Stimulated activated CD4-positive, alpha-beta T cell treated with anti-CD3 and anti-CD28 coated beads, Interleukin-1b, Interleukin-23, amount 100 ng/mL, for 24 hours (primary cell): ENCODE measurements at regions not wholly inside any gene's neighbourhood (a gene's known extent, or its start where the extent isn't known, plus 50 kb on each side); places are given as distances from the start of the nearest gene placed in this dataset.

Experiments used
- DNase-seq, 4 experiments: peaks; one replicate each; pipeline ENCODE4 v3.0.0-alpha.2; 2020; ENCODE audit warnings: low read depth in 4 of 4, low spot score in 1 of 4

DNA sequence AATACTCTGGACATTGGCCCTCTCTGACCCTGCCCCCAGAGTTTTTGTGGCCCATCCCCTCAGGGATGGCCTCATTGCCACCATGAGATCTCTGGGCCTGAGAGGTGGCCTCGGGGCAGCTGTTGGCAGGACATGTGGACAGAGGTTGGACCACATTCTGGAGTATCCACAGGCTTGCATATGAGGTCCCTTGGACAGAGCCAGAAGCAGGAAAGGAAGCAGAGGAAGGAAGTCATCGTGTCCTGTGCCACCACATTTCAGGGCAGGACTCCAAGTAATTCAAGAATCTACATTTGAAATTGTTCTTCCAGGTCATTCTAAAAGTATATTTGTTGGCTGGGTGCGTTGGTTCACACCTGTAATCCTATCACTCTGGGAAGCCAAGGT, 95.9 kb upstream of the PPP2R5A start:
- DNase-seq = no peak

DNA sequence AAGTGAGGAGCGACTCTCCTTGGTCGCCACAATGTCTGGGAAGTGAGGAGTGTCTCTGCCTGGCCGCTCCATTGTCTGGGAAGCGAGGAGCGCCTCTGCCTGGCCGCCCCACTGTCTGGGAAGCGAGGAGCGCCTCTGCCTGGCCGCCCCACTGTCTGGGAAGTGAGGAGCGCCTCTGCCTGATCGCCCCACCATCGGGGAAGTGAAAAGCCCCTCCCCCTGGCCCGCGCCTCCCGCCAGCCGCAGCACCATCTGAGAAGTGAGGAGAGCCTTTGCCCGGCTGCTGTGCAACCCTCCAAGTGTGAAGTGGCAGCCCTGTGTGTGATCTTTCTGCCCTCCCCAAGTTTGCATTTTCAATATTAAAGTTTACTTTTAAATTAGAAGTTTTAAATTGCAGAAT, 95.0 kb upstream of the PPP2R5A start:
- no peak for DNase-seq

DNA sequence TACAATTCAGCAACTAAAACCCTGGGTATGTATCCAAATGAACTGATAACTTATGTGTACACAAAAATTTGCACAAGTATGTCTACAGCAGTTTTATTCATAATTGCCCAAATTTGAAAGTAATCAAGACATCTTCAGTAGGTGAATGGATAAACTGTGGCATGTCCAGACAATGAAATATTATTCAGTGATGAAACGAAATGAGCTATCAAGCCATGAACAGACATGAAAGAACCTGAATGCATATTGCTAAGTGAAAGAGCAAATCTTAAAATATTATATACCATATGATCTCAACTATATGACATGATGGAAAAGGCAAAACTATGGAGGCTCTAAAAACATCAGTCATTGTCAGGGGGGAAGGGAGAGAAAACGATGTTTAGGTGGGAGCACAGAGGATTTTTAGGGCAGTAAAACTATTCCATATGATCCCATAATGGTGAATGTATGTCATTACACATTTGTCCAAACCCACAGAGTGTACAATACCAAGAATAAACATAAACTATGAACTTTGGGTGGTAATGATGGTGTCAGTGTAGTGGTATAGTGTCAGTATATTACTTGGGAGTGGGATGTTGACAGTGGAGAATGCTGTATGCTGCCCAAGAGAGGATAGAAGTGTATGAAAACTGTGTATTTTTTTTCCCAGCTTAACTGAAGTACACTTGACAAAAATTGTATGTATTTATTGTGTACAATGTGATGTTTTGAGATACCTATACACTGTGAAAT, 92.8 kb upstream of the PPP2R5A start:
- no peak for DNase-seq

DNA sequence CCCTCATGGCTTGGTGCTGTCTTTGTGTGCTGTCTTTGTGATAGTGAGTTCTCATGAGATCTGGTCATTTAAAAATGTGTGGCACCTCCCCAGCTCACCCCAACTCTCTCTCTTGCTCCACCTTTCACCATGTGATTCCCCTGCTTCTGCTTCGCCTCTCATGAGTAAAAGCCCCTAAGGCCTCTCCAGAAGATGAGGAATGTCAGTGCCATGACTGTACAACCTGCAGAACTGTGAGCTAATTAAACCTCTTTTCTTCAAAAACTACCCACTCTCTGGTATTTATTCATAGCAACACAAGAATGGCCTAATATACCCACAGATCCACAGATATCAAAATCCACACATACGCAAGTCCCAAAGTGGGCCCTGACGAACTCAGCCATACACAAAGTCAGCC, 88.9 kb upstream of the PPP2R5A start:
- no peak for DNase-seq

DNA sequence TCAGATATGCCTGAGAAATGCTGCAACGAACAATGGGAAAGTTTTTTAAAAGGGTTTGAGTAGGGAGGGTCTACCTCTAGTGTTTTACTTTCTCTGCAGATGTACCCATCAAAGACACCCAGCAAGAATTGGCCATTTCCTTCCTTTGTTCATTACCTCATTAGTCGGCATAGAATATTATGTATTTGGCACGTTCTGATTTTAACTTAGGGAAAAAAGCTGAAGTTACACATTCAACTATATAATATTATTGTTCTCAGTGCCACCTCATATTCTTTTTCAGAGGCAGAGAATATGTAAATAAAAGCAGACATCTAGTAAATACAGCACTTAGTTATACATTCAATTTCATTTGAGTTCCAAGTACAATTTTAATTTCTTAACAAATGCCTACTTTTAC, 83.7 kb upstream of the PPP2R5A start:
- no peak for DNase-seq

DNA sequence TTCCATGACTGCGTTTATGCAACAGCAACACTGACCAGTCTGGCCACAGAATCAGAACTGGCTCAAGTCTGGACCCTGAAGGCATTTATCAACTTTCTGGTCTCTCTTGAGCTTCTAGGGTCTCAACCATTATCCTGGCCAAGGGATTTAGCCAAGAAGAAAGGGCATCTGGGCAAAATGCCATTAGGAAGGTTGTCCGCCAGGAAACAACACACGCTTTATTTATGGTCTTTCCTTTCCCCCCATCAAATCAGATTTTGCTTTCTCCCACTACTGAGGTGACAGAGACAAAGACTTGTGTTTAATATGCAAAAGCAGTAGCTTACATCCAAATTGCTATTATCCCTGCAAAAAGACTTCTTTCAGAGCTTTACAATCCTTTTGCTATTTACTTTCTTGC, 81.6 kb upstream of the PPP2R5A start:
- no peak for DNase-seq

DNA sequence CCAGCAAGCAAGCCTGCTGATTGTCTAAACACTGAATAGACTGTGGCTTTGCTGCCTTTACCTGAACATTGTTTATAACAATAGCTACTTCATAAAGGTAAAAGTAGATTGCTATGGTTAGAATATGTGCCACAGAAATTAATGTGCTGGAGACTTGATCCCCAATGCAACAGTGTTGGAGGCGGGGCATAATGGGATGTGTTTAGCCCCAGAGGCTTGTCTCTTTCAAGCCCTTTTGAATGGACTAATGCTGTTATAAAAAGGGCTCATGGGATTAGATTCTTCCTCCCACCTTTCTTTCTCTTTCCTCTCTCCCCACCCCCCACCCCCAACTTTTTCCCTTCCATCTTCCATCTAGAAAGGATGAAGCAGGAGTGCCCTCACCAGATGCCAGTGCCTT, 80.2 kb upstream of the PPP2R5A start:
- no peak for DNase-seq

DNA sequence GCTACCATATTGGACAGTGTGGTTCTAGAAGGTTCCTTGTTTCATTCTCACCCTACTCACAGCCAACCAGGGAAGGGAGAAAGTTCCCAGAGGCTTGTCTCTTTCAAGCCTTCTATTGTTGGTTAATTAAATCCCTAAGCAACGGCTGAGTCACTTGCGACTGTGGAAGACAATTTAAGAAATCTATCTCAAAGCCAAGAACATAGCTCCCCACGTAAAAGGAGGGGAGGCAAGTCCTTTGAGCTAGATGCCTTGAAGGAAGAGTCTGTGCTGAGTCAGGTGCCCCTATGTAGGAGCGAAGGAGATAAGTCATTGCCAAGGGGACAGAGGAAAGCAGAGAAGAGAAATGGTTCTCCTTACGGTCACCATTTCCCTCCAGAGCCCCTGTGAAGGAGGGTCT, 79.4 kb upstream of the PPP2R5A start:
- no peak for DNase-seq

DNA sequence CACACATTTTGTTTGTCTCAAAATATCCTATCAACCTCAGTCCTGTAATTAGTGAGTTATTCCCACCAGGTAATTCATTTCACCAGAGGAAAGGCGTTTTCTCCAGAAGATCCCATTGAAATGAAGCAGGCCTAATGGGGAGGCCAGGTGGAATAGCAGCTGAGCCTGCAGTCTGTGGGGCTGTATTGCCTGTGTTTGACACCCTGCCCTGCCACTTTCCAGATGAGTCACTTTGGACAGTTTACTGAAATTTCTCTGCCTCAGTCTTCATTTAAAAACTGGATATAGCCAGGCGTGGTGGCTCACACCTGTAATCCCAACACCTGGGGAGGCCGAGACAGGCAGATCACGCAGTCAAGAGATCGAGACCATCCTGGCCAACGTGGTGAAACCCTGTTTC, 78.1 kb upstream of the PPP2R5A start:
- no peak for DNase-seq

DNA sequence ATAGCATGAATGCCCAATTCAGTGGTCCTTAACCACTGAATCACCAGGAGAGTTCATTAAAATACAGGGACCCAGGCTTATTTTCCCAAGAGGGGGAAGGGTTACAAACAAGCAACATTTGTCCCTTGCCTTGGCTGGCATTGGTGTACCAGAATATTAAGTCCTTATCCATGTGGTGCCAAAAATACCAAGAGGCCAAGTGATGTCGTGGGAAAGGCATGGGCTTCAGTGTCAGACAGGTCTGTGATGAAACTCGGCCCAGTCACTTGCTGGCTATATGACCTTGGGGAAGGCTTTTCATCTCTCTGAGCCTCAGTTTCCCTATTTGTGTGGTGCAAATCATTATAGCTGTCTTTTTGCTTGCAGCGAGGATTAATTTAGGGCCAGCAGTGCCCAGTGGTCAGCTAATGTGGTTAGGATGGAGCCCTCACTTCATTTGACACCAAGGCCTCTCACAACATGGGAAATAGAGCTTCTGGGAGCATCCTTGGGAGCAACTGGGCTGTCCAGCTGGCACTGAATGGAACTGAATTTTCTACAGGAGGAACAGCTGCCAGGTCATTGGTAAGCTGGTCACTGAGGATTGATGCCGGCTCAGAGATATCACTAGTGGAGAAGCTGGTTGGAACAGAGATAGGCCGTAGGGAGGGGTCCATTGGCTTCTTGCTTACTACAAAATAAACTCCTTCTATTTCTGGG, 77.2 kb upstream of the PPP2R5A start:
- DNase-seq = no peak

DNA sequence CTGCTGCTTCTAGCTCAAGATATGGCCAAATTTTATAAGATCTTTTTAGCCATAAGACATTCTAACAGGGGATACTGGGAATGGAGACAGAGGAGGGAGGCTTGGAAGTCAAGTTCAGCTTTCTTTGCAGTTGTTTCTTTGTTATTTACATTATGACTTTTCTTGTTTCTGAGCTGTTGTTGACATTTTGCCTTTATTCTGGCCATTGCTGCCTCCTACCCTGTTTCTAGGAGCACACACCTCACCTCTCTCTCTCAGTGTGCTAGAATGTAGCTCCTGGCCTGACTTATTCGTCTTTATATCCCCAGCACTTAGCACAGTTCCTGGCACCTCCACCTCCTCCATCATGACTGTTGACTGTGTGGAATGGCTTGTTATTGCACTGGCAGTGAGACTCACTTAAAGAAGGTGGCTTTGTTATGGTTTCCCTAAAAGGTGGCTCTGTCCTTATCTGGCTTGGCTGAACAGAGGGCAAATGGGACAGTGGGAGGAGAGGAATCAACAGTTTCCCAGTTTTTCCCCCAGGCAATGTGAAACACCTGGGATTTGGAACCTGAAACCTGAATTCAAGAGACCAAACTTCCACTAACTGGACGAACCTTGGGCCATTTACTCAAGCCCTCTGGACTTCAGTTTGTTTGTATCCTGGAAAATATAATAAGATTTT, 76.1 kb upstream of the PPP2R5A start:
- DNase-seq = no peak

DNA sequence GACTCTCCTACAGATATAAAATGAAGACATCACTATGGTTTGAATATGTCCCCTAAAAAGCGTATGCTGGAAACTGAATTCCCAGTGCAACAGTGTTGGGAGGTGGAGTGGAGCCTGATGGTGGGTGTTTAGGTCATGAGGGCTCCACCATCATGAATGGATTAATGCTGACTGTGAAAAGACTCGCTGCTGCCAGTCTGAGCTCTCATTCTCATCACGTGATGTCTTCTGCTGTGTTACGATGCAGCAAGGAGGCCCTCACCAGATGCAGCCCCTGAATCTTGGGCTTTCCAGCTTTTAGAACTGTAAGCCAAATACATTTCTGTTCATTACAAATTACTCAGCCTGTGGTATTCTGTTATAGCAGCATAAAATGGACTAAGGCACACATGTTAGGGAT, 73.8 kb upstream of the PPP2R5A start:
- no peak for DNase-seq

DNA sequence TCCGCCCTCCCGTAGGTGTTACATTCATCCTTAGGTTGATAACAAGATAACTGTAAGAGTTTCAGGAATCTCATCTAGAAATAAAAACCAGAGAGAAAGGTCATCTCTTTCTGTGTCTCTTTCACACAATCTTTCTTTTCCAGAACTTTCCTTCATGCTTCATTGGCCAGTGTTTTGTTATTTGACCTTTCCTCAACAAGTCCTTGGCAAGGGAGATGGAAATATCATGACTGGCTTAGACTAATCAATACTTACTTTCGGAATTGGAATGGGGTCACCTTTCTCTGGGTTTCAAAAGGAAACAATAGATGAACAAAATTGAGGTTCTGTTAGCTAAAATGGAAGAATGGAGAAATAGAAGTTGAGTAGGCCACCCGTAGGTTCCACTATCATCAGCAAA, 72.9 kb upstream of the PPP2R5A start:
- no peak for DNase-seq

DNA sequence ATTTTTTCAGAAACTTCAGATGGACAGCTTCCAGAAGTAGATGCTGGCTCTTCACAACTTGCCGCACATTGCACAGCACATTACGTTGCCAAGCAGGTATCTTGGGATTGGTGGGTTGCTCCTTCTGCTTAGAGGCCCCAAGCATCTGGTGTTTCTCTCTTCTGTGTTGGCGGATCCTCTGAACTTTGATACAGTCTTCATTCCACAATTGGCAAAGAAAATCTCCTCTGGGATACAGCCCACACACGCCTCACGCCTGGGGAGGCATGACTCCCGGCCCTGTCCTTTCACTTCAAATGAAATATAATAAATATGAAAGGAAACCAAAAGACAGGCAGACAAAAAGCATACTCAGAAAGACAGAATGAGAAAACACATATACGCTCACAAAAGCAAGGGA, 72.3 kb upstream of the PPP2R5A start:
- DNase-seq = no peak

DNA sequence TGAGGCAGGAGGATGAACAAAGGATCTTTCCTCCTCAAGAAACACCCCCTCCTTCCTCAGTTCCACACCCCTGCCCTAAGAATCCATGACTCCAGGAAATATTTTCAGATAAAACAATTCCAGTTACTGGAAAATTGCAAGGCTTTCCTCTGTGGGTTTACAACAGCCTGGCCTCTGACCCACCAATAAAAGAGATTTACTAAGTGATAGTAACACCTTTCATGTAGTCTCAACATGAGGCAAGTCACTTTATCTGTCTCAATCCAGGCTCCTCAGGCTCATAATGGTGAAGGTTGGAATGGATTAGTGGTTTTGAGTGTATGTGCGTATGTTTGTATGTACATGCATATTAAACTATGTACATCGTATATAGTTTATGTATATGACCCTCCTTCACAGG, 71.4 kb upstream of the PPP2R5A start:
- DNase-seq = no peak

DNA sequence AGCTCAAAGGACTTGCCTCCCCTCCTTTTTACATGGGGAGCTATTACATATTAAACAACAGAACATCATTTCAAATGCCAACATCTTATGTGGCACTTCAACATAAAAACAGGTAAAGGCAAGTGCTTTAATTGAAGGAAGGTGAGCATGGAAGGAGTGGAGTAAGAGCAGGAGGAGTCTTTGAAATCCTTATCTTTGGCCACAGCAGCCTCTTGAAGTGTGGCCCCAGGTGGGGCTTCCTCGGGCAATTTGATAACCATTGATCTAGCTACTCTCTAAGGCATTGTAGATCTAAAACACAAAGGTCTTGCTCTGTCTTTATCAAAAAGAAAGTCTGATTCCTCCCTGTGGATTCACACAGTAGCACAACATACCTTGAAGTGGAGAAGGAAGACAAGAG, 70.9 kb upstream of the PPP2R5A start:
- no peak for DNase-seq

DNA sequence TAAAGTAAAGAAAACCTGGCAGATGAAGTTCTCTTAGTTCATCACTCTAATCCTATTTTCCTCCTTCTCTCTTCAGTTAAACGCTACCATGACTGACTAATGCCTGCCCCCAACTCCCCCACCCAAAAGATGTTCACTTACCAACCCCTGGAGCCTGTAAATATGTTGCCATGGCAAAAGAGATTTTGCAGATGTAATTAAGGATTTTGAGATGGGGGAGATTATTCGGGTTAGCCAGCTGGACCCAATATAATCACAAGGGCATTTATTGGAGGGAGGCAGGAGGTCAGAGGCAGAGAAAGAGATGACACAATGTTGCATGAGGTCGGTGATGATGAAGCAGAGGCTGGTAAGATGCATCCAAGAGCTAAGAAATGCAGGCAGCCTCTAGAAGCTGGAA, 69.3 kb upstream of the PPP2R5A start:
- no peak for DNase-seq

DNA sequence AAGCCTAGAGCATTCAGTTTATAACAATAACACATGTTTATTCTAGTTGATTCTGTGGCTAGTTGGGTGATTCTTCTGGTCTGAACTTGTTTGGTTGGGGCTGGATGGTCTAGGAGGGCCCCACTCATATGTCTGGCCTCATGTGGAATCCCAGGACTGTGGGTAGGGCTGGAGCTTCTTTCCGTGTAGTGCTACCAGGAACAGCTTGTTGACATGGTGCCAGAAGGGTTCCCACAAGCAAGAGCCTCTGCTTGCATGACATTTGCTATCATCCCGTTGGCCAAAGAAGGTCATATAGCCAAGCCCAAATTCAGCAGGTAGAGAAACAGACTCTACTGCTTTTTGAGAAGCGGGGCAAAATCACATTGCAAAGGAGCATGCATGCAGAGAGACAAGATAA, 67.6 kb upstream of the PPP2R5A start:
- no peak for DNase-seq

DNA sequence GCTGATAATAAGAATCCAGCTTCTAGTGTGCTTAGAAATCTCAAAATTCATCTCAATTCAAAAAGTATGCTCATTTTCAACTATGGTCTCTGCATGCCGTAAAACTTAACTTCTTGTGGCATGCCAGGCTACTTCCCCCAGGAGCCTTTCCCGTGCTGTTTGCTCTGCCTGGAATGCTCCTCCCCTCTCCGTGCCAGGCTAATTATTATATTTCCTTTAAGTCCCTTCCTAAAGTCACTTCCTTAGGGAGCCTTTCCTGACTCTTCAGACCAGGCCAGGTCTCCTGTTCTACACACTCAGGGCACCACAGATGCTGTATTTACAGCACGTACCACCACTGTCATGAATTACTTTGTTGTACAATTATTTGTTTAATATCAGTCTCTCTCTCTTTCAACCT, 67.1 kb upstream of the PPP2R5A start:
- DNase-seq = no peak

DNA sequence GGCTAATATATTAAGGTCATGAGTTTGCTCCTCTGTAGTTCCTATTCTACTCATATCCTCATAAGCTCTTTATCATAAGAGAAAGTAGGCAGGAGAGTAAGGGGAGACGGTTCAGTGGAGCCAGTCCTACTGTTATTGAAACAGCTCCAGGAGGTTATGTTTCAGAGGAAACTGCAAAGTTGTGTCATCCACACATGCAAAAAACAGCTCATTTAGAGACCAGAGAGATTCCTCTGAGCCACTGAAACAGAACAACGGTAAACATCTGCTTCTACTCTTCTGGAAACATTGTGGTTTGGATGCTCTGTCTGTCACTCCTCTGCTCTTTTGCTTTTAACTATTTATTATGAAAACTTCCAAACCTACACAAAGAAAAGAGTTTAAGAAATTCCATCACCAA, 66.3 kb upstream of the PPP2R5A start:
- no peak for DNase-seq

DNA sequence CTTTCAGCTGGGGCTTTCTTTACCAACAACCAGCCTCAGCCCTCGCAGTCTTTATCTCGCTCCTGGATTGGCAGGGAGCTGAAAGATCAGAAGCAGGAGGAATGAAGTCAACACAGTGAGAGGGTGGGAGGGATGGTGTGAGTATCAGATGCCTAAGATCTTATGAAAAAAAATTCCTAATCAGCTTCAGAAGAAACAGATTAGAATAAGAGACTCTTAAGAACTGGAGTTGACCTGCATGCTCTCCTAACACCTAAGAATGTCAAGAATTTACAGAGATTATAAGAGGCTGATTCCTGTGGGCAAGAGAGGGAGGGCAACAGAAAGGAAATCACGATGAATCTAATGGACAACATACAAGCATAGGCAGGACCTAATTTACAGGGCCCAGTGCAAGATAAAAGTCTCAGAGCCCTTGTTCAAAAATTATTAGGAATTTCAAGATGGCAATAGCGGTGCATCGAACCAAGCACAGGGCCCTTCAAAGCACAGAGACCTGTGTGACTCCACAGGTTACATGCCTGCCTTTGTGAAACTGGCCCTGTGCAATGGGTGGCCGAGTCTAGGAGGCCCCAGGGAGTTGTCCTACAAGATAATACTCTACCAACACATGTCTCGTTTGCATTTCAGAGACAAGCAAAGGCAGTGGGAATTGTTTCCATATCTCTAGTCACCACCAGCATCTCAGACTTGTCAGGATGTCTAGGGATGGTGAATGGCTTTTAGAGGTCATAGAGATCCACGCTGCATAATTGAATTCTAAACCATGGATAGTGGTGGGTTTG, 65.3 kb upstream of the PPP2R5A start:
- no peak for DNase-seq

DNA sequence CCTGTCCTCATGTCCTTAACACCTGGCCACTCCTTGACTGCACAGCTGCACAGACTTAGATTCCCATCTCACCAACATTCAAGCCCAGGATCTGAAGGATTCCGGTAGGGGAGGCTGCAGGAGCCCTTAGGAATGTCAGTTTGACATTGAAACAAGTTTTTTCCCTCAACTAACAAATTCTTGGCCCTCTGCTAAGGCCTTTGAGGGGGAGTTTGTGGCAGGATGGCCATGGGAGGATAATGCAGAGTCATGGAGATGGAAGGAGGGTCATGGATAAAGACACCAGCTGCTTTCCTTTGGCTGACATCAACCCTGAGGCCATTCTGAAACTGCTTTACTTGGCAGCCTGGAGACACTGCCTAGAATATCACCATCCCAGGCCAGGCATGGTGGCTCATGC, 63.4 kb upstream of the PPP2R5A start:
- DNase-seq = no peak
